ENCODE measurements at regions not wholly inside any gene's neighbourhood (a gene's known extent, or its start where the extent isn't known, plus 50 kb on each side); places are given as distances from the start of the nearest gene placed in this dataset.

DNA sequence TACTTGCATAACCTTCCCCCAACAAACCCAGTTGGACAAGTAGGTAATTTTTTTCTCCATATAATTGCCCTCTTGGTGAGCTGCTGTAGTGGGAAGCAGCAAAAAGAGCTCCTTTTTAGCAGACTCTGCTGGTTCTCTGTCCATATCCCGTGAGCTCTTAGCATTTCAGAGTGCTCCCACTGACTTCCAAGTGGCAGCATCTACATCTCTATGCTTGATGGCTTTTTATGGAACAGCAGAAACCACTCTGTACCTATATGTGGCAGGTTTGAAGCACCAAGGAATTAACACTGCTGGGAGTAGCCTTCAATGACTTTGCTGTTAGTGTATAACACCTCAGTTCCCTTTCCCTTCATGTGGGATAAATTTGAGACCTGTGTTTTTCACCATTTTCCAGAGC lies 168.4 kb upstream of the NHS start:
- TF ChIP-seq, protein P1, sequence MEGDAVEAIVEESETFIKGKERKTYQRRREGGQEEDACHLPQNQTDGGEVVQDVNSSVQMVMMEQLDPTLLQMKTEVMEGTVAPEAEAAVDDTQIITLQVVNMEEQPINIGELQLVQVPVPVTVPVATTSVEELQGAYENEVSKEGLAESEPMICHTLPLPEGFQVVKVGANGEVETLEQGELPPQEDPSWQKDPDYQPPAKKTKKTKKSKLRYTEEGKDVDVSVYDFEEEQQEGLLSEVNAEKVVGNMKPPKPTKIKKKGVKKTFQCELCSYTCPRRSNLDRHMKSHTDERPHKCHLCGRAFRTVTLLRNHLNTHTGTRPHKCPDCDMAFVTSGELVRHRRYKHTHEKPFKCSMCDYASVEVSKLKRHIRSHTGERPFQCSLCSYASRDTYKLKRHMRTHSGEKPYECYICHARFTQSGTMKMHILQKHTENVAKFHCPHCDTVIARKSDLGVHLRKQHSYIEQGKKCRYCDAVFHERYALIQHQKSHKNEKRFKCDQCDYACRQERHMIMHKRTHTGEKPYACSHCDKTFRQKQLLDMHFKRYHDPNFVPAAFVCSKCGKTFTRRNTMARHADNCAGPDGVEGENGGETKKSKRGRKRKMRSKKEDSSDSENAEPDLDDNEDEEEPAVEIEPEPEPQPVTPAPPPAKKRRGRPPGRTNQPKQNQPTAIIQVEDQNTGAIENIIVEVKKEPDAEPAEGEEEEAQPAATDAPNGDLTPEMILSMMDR (IDR thresholded peaks at IDR 0.05) = no peak
- TF ChIP-seq EP300 (IDR thresholded peaks at IDR 0.05; ENCODE audit: low read depth) (no peak), POLR2A (IDR thresholded peaks at IDR 0.05) (no peak), POLR2AphosphoS5 (IDR thresholded peaks at IDR 0.05) (no peak)
